HG03039 (cell line): ENCODE measurements at regions not wholly inside any gene's neighbourhood (a gene's known extent, or its start where the extent isn't known, plus 50 kb on each side); places are given as distances from the start of the nearest gene placed in this dataset.

Source experiments
- ATAC-seq: cut with Tn5 transposase; IDR thresholded peaks from one replicate; pipeline ENCODE4 v1.9.1; 2021; ENCODE audit warnings: mild to moderate bottlenecking, moderate library complexity; ENCODE audit not compliant: unreplicated experiment

DNA sequence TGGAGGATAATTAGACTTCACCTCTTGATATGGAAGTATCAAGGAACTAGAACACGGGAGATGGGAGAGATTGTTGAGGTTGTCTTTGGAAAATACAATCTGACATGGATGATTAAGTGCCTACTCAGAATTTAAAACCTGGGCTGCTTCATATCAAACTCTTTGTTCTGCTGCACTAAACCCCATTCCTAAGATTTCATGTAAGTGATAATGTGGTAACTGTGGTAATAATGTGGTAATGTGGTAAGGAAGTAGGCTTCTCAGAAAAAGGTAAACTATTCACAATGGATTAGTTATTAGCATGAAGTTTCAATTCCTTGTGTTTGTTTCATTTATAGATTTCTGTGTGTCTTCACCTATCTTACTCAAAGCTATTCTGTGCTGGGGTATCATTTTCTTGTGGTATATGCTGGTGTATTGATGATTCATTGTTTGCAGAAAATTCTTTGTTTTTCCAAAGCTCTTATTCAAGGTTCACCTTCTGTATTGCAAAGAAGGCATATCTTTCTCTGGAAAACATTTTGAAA is 129.9 kb upstream of the TAC1 start:
- ATAC-seq = no peak

DNA sequence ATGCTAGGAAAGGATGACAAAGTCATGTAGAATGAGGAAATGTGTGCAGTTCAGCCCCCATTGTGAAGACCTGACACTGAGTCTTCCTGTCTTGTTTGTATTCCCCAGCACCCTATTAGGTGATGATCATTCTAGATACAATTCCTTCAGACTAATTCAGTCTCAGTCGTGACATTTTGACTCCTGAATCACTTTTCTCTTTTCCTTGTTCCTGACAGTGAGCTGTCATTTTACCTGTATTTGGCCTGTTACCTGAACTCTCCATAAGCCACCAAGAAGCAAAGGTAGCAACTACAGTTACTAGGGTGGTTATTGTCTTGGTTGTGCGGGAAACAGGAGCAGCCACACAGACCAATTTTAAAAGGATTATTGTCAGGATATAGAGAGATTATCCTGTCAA is 111.4 kb upstream of the TAC1 start:
- no peak for ATAC-seq

DNA sequence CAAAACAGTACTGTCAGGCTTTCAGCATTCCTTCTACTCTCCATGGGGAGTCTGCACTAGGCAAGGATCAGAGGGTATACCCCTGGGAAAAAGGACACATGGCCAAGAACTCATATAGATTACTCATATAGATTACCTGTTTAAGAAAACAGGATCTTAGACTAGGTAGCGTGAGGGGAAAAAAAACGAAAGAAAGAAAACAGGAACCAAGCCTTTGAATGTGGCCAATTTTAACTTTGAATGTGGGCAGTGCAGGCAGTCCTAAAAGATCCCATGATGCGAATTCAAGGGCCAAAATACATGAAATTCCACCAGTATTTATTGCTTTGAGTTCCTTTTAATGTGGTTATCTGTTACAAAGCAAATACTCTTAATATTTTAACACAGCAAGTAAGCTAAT is 108.6 kb upstream of the TAC1 start:
- peak; percentile 90 for ATAC-seq

DNA sequence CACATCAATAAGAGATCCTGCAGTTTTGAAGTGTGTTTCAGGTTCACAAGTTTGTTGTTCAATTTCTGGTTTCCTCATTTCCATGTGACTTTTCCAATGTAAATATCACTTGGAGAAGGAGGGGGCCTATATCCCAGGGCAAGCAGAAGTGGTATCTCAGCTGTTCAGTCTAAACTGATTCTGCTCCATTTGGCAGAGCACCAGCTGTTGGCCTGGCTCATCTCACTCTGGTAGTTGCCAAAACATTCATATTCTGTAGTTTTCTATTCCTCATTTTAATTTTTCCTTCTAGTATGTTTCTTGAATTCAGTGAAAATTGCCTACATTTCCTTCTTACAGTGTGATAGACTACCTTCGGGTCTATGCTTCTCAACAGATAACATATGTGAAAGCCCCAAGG is 101.8 kb upstream of the TAC1 start:
- ATAC-seq = no peak

DNA sequence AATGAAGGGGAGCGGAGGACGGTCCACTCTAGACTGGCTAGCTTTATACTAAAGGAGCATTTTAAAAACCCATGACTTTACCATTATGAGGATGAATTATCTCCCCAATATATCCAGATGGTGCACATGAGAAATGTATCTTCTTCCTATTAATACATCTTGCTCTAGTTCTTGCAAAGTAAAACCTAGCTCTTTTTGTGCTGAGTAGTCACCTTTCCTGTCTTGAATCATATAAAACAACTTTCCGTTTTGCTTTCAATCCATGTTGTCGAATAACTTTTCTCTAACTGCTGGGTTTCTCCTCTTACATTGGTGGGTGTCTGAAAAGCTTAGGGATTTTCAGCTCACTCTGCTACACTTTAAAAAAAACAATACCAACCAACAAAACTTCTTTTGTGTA is 96.3 kb upstream of the TAC1 start:
- no peak for ATAC-seq

DNA sequence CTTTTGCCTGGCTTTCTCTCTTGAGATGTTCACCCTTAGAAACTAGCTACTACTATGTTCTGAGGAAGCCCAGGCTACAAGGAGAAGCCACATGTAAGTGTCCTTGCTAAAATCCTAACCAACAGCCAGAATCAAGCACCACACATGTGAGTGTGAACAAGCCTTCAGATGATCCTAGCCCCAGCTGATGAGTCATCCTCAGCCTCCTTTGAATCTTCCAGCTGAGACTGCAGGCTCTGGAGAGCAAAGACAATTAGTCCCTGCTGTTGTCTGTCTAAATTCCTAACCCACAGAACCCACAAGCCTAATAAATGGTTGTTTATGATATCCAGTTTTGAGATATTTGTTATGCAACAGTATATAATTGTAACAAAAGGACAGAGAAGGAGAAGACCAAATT is 92.8 kb upstream of the TAC1 start:
- ATAC-seq = no peak

DNA sequence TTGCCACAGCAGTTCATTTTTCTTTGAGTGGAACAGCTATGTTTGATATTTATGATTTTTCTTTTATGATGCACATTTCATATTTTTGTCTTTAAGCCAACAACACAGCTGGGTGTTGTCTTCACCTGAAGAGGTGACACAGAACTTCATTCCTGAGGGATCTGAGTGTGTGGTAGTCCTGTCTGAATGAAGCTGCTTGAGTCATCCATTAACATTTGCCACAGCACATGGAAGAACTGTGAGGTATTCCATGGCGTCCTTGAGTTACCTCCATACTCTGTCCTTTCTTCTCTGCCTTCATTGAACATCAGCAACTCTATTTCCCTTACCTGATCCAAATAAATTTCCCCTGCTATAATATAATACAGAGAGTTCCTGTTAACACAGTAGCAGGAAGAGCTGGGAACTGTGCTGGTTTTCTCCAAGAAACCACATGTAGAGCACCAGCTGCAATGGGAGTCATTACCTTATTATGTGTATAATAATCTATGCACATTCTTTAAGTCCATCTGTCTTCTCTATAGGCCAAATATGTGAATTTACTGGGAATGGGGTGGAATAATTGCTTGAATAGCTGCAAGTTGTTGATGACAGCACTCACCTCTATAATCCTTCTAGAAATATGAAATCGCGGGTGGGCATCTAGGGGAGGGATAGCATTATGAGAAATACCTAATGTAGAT is 72.4 kb upstream of the TAC1 start:
- ATAC-seq = no peak

DNA sequence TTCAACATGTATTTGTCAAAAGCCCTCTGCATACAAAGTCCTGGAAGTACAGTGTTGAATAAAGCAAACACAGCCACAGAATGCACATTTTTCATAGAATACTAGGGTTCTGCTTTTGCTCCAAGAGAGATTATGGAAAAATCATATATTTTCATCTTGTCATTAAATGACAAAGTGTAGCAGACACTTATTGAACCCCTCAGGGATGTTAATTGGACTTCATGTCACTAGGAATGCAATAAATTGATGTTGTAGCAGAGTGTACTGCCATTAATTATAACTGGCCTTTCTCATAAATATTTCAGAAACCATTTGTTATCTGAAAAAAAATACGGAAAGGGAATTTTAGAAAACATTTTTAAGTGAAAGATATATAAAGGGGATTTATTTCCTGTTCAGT is 64.5 kb upstream of the TAC1 start:
- no peak for ATAC-seq

DNA sequence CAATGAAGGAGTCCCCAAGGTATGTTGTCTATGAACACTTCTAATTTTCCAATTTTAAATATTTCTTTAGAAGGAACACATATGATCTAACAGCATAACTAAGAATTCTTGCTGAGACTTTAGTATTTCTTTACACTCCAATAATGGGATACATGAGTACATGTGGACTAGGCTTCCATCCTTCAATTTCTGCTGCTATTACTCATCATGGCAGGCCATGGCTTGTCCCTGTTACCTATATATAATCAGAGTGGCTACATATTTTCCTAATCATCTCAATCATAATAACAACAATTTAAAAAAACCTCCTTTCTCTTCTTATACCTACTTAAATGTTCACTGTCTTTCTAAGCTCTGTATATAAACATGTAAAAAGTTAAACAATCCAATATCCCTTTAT is 60.3 kb upstream of the TAC1 start:
- ATAC-seq = no peak

DNA sequence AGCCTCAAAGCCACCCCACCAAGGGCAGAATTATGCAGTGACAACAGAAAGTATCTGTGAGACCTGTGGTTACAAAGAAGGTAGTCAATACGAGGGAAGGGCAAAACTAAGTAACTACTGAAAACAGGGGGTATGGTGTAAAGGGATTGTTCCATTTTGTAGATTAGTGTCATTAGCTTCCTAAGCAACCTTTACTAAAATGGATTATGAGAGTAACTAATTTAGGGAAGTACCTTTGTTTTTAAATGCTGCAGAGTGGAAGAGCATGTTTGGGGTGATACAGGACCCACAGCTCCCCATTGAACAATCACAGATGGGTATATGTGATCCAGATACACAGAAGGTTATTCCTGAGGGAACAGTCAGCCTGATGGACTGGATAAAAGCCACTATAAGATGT is 51.3 kb upstream of the TAC1 start:
- no peak for ATAC-seq
